ENCODE measurements at regions not wholly inside any gene's neighbourhood (a gene's known extent, or its start where the extent isn't known, plus 50 kb on each side); places are given as distances from the start of the nearest gene placed in this dataset.

DNA sequence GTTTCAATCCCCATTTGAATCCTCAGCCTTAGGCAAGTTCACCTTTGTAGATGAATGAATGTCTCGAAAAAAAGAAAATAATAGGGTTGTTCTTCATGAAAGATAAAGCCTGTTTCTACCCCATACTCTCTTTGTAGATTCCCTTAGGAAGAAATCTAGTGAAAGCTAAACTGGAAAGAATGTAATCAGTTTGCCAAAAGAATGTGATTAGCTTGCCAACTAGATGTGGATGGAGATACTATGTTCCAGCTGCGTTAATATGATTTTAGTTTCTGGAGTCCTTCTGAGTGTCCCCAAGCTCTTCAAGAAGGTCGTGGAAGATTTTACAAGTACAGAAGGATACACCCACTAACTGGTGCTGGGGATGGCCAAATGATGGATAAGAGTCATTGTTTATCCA lies 162.3 kb upstream of the EDNRA start (continued):
- TF ChIP-seq NANOG (IDR thresholded peaks at IDR 0.05; ENCODE audit: insufficient read depth, low read depth, low read length, poor library complexity, severe bottlenecking) = no peak

DNA sequence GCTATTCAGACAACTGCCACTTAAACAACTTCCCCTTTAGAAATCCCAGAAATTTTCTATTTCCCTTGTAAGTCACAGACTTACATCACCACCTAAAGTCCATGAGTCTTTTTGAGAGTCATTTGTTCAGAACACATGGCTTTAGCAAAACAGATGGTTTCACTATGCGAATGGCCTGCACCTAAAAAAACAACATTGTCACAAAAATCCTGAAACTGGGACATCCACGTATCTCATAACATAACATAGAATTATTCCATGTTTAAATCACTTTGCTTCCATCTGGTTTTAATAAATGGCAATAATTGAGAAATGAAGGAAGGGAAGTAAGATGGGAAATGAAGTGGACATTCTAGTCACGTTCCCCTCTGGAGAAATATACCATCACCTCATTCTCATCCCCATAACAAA lies 155.3 kb upstream of the EDNRA start:
- Histone ChIP-seq H3K79me2 (ENCODE audit: control insufficient read depth in 1 of 2, insufficient read depth in 2 of 2, low read length in 2 of 2) (no peaks in the 10 kb centered on the region), H3K9ac (replicated peaks in 1 of 4; ENCODE audit: extremely low read depth in 1 of 4, low read depth in 3 of 4, low read length in 3 of 4) (no peak overlapping the region), H2BK12ac (ENCODE audit: low read depth, low read length) (no peak overlapping the region), H2BK20ac (ENCODE audit: low read length) (no peak overlapping the region), H2BK5ac (ENCODE audit: low read depth, low read length) (no peak overlapping the region), H3K4me3 (ENCODE audit: extremely low read depth in 1 of 4, insufficient read depth in 2 of 4, low read depth in 3 of 4, low read length in 4 of 4) (no peak overlapping the region), H3K36me3 (ENCODE audit: control insufficient read depth in 2 of 4, insufficient read depth in 4 of 4, low read length in 3 of 4) (no peaks in the 10 kb centered on the region), H2AFZ (ENCODE audit: low read length) (no peak overlapping the region), H3K56ac (replicated peaks; ENCODE audit: insufficient read length, low read depth, low read length) (no peak overlapping the region), H3K14ac (ENCODE audit: insufficient read length) (no peak overlapping the region), H2AK5ac (ENCODE audit: low read depth, low read length) (no peak overlapping the region), H4K8ac (ENCODE audit: extremely low read depth, insufficient read depth, low read length) (no peak overlapping the region), H2BK15ac (ENCODE audit: low read length) (no peak overlapping the region), H3K23ac (ENCODE audit: insufficient read length) (no peak overlapping the region), H3K27me3 (replicated peaks in 1 of 4; ENCODE audit: control insufficient read depth in 3 of 4, extremely low read depth in 1 of 4, insufficient read depth in 3 of 4, low read length in 3 of 4) (no peaks in the 10 kb centered on the region), H3K9me3 (ENCODE audit: insufficient read depth in 2 of 2, low read depth in 1 of 2, low read length in 1 of 2) (no peaks in the 10 kb centered on the region), H3K18ac (ENCODE audit: extremely low read depth, low read length) (no peak overlapping the region), H3K27ac (ENCODE audit: low read depth, low read length) (no peak overlapping the region), H3K23me2 (ENCODE audit: low read depth, low read length) (no peaks in the 10 kb centered on the region), H2BK120ac (replicated peaks; ENCODE audit: low read depth, low read length) (no peak overlapping the region), H4K20me1 (replicated peaks in 1 of 2; ENCODE audit: control insufficient read depth in 1 of 2, insufficient read depth in 2 of 2, low read length in 2 of 2) (no peaks in the 10 kb centered on the region), H3K79me1 (ENCODE audit: low read depth, low read length) (no peaks in the 10 kb centered on the region), H3K4me2 (ENCODE audit: insufficient read depth in 1 of 2, low read depth in 2 of 2, low read length in 2 of 2) (no peak overlapping the region), H3K4me1 (replicated peaks in 1 of 4; ENCODE audit: control insufficient read depth in 3 of 4, insufficient read depth in 4 of 4, low read length in 3 of 4) (no peaks in the 10 kb centered on the region), H4K91ac (replicated peaks; ENCODE audit: insufficient read length, low read length) (no peak overlapping the region), H3K4ac (replicated peaks; ENCODE audit: insufficient read length, low read depth, low read length) (no peak overlapping the region), H4K5ac (ENCODE audit: insufficient read length, low read depth, low read length) (no peak overlapping the region)
- FAIRE-seq (no peak), DNase-seq (ENCODE audit: low read depth in 1 of 2, low spot score in 2 of 2) (no peak)
- CTCF ChIA-PET (ENCODE audit: partially characterized antibody) = no interaction called here
- POLR2A ChIA-PET (ENCODE audit: partially characterized antibody) = no interaction called here
- WGBS, 2 experiments (ENCODE audit: extremely low coverage in 1 of 2, insufficient coverage in 1 of 2, insufficient read length in 1 of 2, insufficient replicate concordance in 2 of 2, low coverage in 1 of 2, low lambda C conversion rate in 2 of 2, missing lambda C conversion rate in 1 of 2) = 94% methylated on average over 3 of the region's 3 CpGs; no CpG with 5 or more reads in 1 of the 2 experiments
- no peak for TF ChIP-seq SRF (IDR thresholded peaks at IDR 0.05; ENCODE audit: low read depth, low read length)
- TF ChIP-seq KDM5A (IDR thresholded peaks at IDR 0.05; ENCODE audit: low read length) = no peak
- TF ChIP-seq KDM1A (IDR thresholded peaks at IDR 0.05; ENCODE audit: borderline replicate concordance, low read length) = no peak
- TF ChIP-seq SAP30 (IDR thresholded peaks at IDR 0.05; ENCODE audit: insufficient read depth, insufficient replicate concordance, low read length) = no peak
- TF ChIP-seq GTF2F1 (IDR thresholded peaks at IDR 0.05; ENCODE audit: borderline replicate concordance, low read depth, low read length) = no peak
- TF ChIP-seq, protein P1, sequence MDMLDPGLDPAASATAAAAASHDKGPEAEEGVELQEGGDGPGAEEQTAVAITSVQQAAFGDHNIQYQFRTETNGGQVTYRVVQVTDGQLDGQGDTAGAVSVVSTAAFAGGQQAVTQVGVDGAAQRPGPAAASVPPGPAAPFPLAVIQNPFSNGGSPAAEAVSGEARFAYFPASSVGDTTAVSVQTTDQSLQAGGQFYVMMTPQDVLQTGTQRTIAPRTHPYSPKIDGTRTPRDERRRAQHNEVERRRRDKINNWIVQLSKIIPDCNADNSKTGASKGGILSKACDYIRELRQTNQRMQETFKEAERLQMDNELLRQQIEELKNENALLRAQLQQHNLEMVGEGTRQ (IDR thresholded peaks at IDR 0.05; ENCODE audit: low read length) = no peak
- TF ChIP-seq POLR2A (IDR thresholded peaks at IDR 0.05; ENCODE audit: control extremely low read depth in 1 of 2, low read depth in 2 of 2, low read length in 2 of 2) = no peak
- no peak for TF ChIP-seq HDAC6 (IDR thresholded peaks at IDR 0.05; ENCODE audit: low read depth, low read length)
- TF ChIP-seq CBX8 (IDR thresholded peaks at IDR 0.05; ENCODE audit: borderline replicate concordance, low read depth, low read length) = no peak
- no peak for TF ChIP-seq TAF7 (optimal IDR thresholded peaks at IDR 0.05; ENCODE audit: borderline replicate concordance, low read depth, low read length)
- no peak for TF ChIP-seq FOSL1 (IDR thresholded peaks at IDR 0.05; ENCODE audit: insufficient read depth, low read depth, low read length)
